ENCODE measurements at regions not wholly inside any gene's neighbourhood (a gene's known extent, or its start where the extent isn't known, plus 50 kb on each side); places are given as distances from the start of the nearest gene placed in this dataset.

DNA sequence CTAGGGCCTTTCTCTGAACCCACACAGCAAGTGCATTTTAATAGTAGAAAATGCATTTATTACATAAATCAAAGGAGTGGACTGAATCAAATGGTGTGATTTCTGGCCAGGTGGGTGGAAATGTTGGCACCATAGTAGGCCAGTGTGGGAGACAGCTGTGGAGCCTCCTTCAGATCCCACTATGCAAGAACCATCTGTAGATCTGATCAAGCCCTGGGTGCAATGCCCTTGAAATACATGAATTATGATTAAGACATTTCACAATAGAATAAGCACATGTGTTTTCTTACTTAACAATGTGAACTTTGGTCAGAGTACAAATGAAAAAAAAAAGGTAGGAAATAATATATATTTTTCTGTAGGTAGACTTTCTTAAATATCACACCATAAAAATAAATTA lies 204.3 kb downstream of the PCDH7 start:
- TF ChIP-seq, protein P1, sequence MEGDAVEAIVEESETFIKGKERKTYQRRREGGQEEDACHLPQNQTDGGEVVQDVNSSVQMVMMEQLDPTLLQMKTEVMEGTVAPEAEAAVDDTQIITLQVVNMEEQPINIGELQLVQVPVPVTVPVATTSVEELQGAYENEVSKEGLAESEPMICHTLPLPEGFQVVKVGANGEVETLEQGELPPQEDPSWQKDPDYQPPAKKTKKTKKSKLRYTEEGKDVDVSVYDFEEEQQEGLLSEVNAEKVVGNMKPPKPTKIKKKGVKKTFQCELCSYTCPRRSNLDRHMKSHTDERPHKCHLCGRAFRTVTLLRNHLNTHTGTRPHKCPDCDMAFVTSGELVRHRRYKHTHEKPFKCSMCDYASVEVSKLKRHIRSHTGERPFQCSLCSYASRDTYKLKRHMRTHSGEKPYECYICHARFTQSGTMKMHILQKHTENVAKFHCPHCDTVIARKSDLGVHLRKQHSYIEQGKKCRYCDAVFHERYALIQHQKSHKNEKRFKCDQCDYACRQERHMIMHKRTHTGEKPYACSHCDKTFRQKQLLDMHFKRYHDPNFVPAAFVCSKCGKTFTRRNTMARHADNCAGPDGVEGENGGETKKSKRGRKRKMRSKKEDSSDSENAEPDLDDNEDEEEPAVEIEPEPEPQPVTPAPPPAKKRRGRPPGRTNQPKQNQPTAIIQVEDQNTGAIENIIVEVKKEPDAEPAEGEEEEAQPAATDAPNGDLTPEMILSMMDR (IDR thresholded peaks at IDR 0.05; ENCODE audit: poor library complexity): no peak
- TF ChIP-seq EZH2 (IDR thresholded peaks at IDR 0.05; ENCODE audit: borderline replicate concordance): no peak
